ENCODE measurements at regions not wholly inside any gene's neighbourhood (a gene's known extent, or its start where the extent isn't known, plus 50 kb on each side); places are given as distances from the start of the nearest gene placed in this dataset.

- no peak for TF ChIP-seq EZH2 (IDR thresholded peaks at IDR 0.05; ENCODE audit: borderline replicate concordance, low read depth, low read length, poor library complexity, severe bottlenecking)
- no peak for TF ChIP-seq CTCF (conservative IDR thresholded peaks at IDR 0.05; ENCODE audit: low read depth, low read length)
- Histone ChIP-seq H3K4me1 (ENCODE audit: insufficient read depth, low read length, poor library complexity, severe bottlenecking) (no peaks in the 10 kb centered on the region), H3K27me3 (replicated peaks; ENCODE audit: insufficient read depth, low read depth, low read length, poor library complexity) (no peaks in the 10 kb centered on the region), H3K4me3 (ENCODE audit: low read depth, low read length, poor library complexity, severe bottlenecking) (no peak overlapping the region), H3K36me3 (ENCODE audit: insufficient read depth, low read length, poor library complexity, severe bottlenecking) (no peaks in the 10 kb centered on the region), H3K9me3 (ENCODE audit: low read depth, low read length, poor library complexity, severe bottlenecking) (no peaks in the 10 kb centered on the region), H3K27ac (ENCODE audit: low read depth, low read length, poor library complexity, severe bottlenecking) (no peak overlapping the region)
- DNase-seq (ENCODE audit: low spot score) = no peak
- no TSS peak for BruUV-seq (replicated peaks)
- POLR2A ChIA-PET (ENCODE audit: low non-redundant PET) = interaction anchor here (0.6 kb wide), 1 partner anchor 11 kb away, joined by 4 read pairs; no protein-coding TSS in a partner anchor
- intact Hi-C loops (cut with micrococcal nuclease; ENCODE audit: unreplicated experiment) = no loop called here
- CTCF ChIA-PET = no interaction called here
Measured at GRCh38 chr9:89829346-89829745, 224.5 kb downstream of the GADD45G start.

- CTCF ChIA-PET = no interaction called here
- Histone ChIP-seq H3K4me1 (ENCODE audit: insufficient read depth, low read length, poor library complexity, severe bottlenecking) (no peaks in the 10 kb centered on the region), H3K9me3 (ENCODE audit: low read depth, low read length, poor library complexity, severe bottlenecking) (no peaks in the 10 kb centered on the region), H3K4me3 (ENCODE audit: low read depth, low read length, poor library complexity, severe bottlenecking) (no peak overlapping the region), H3K27me3 (replicated peaks; ENCODE audit: insufficient read depth, low read depth, low read length, poor library complexity) (no peaks in the 10 kb centered on the region), H3K36me3 (ENCODE audit: insufficient read depth, low read length, poor library complexity, severe bottlenecking) (no peaks in the 10 kb centered on the region), H3K27ac (ENCODE audit: low read depth, low read length, poor library complexity, severe bottlenecking) (no peak overlapping the region)
- POLR2A ChIA-PET (ENCODE audit: low non-redundant PET) = no interaction called here
- no peak for DNase-seq (ENCODE audit: low spot score)
- intact Hi-C loops (cut with micrococcal nuclease; ENCODE audit: unreplicated experiment) = no loop called here
- no TSS peak for BruUV-seq (replicated peaks)
- no peak for TF ChIP-seq EZH2 (IDR thresholded peaks at IDR 0.05; ENCODE audit: borderline replicate concordance, low read depth, low read length, poor library complexity, severe bottlenecking)
- TF ChIP-seq CTCF (conservative IDR thresholded peaks at IDR 0.05; ENCODE audit: low read depth, low read length) = no peak
Measured at GRCh38 chr9:89835666-89836065, 230.9 kb downstream of the GADD45G start.

GRCh38 chr9:89837162-89837933 is 232.5 kb downstream of the GADD45G start:
- H3K27ac ChIP-seq (ENCODE audit: low read depth, low read length, poor library complexity, severe bottlenecking) = no peak overlapping the region
- H3K27me3 ChIP-seq (replicated peaks; ENCODE audit: insufficient read depth, low read depth, low read length, poor library complexity) = no peaks in the 10 kb centered on the region
- H3K4me3 ChIP-seq (ENCODE audit: low read depth, low read length, poor library complexity, severe bottlenecking) = no peak overlapping the region
- CTCF ChIA-PET = no interaction called here
- no peak for DNase-seq (ENCODE audit: low spot score)
- POLR2A ChIA-PET (ENCODE audit: low non-redundant PET) = no interaction called here
- no peaks in the 10 kb centered on the region for H3K9me3 ChIP-seq (ENCODE audit: low read depth, low read length, poor library complexity, severe bottlenecking)
- intact Hi-C loops (cut with micrococcal nuclease; ENCODE audit: unreplicated experiment) = no loop called here
- no peaks in the 10 kb centered on the region for H3K4me1 ChIP-seq (ENCODE audit: insufficient read depth, low read length, poor library complexity, severe bottlenecking)
- no TSS peak for BruUV-seq (replicated peaks)
- no peak for TF ChIP-seq CTCF (conservative IDR thresholded peaks at IDR 0.05; ENCODE audit: low read depth, low read length)
- no peak for TF ChIP-seq EZH2 (IDR thresholded peaks at IDR 0.05; ENCODE audit: borderline replicate concordance, low read depth, low read length, poor library complexity, severe bottlenecking)
- no peaks in the 10 kb centered on the region for H3K36me3 ChIP-seq (ENCODE audit: insufficient read depth, low read length, poor library complexity, severe bottlenecking)
